Peyer's patch (tissue), 4 donors: ENCODE measurements at regions not wholly inside any gene's neighbourhood (a gene's known extent, or its start where the extent isn't known, plus 50 kb on each side); places are given as distances from the start of the nearest gene placed in this dataset.

ENCODE experiments used
- POLR2A ChIP-seq, 2 donors: fragments of 450-650 bp; IDR thresholded peaks; one replicate each; pipeline ENCODE4 v1.5.1; 2017; ENCODE audit warnings: antibody characterized with exemption in 2 of 2, mild to moderate bottlenecking in 2 of 2, moderate library complexity in 2 of 2
- TF ChIP-seq, protein P1 (sequence below), 6 experiments: fragments of 450-650 bp in 4 of 6; fragments of 200-600 bp in 2 of 6; sonication (generic) in 1 of 6; IDR thresholded peaks; one replicate each; pipeline ENCODE4 v1.5.1; 2017 to 2019; ENCODE audit warnings: antibody characterized with exemption in 6 of 6, mild to moderate bottlenecking in 3 of 6, moderate library complexity in 1 of 6

GRCh38 chr5:167594750-167595149 is 696.7 kb upstream of the WWC1 start:
- TF ChIP-seq, protein P1, sequence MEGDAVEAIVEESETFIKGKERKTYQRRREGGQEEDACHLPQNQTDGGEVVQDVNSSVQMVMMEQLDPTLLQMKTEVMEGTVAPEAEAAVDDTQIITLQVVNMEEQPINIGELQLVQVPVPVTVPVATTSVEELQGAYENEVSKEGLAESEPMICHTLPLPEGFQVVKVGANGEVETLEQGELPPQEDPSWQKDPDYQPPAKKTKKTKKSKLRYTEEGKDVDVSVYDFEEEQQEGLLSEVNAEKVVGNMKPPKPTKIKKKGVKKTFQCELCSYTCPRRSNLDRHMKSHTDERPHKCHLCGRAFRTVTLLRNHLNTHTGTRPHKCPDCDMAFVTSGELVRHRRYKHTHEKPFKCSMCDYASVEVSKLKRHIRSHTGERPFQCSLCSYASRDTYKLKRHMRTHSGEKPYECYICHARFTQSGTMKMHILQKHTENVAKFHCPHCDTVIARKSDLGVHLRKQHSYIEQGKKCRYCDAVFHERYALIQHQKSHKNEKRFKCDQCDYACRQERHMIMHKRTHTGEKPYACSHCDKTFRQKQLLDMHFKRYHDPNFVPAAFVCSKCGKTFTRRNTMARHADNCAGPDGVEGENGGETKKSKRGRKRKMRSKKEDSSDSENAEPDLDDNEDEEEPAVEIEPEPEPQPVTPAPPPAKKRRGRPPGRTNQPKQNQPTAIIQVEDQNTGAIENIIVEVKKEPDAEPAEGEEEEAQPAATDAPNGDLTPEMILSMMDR (IDR thresholded peaks at IDR 0.05), result no peak
- TF ChIP-seq POLR2A (IDR thresholded peaks at IDR 0.05), result no peak
